Kidney (tissue), 13 donors: ENCODE measurements at regions not wholly inside any gene's neighbourhood (a gene's known extent, or its start where the extent isn't known, plus 50 kb on each side); places are given as distances from the start of the nearest gene placed in this dataset.
A peak's percentile ranks its signal among the peaks of the same experiment; 100 is the strongest.

Experiments
- DNase-seq, 5 donors: peaks; one replicate each; pipeline ENCODE4 v3.0.0-alpha.2; 2013 to 2020
- FAIRE-seq: peaks from 2 replicates; lab custom pipeline; 2012; peaks lifted over from hg19 to GRCh38; lab: Jason Lieb, UNC
- H3K27ac ChIP-seq, 2 donors: one replicate each; pipeline ENCODE4 v1.7.0; 2013; ENCODE audit warnings: low read depth in 2 of 2, low read length in 2 of 2, inconsistent platforms in 1 of 2
- H3K27me3 ChIP-seq: one replicate; pipeline ENCODE4 v1.7.1; 2013; ENCODE audit warnings: low read length, inconsistent platforms; ENCODE audit not compliant: control insufficient read depth, insufficient read depth
- H3K36me3 ChIP-seq, 3 donors: one replicate each; pipeline versions ENCODE4 v1.7.0 to v1.7.1; 2013; ENCODE audit warnings: low read length in 3 of 3, control low read depth in 1 of 3, inconsistent platforms in 1 of 3; ENCODE audit not compliant: insufficient read depth in 3 of 3, control insufficient read depth in 2 of 3
- H3K4me1 ChIP-seq, 3 donors: one replicate each; pipeline versions ENCODE4 v1.7.0 to v1.7.1; 2013; ENCODE audit warnings: low read length in 3 of 3, inconsistent platforms in 1 of 3, low read depth in 1 of 3; ENCODE audit not compliant: control insufficient read depth in 2 of 3, insufficient read depth in 2 of 3
- H3K4me3 ChIP-seq, 3 donors: one replicate each; pipeline versions ENCODE4 v1.7.0 to v1.8.1; 2013; ENCODE audit warnings: low read length in 3 of 3, control low read depth in 1 of 3, inconsistent platforms in 1 of 3
- H3K9ac ChIP-seq, 3 donors: one replicate each; pipeline versions ENCODE4 v1.7.0 to v1.7.1; 2013; ENCODE audit warnings: low read length in 3 of 3, control low read depth in 1 of 3, inconsistent platforms in 1 of 3
- H3K9me3 ChIP-seq, 3 donors: one replicate each; pipeline versions ENCODE4 v1.7.0 to v1.7.1; 2013; ENCODE audit warnings: low read length in 3 of 3, control low read depth in 1 of 3, inconsistent platforms in 1 of 3; ENCODE audit not compliant: control insufficient read depth in 2 of 3, insufficient read depth in 1 of 3
- intact Hi-C: fragments of 100-400 bp; cut with DNase I; formaldehyde crosslinking; loops from one replicate; pipeline ENCODE4 v1.11.1; 2022
- TF ChIP-seq, protein P1 (sequence below): IDR thresholded peaks from 3 replicates; pipeline ENCODE4 v1.5.1; 2012; ENCODE audit warnings: mild to moderate bottlenecking, moderate library complexity, borderline replicate concordance; ENCODE audit not compliant: insufficient read depth; ENCODE audit errors: extremely low read depth
- donor health status: control.
- donor health status: control.
- donor health status: control.
- donor health status: control.
- donor health status: control.
- donor health status: DM: yes; HTN: yes; CAD: no.
- donor health status: Normal renal cell carcinoma (clear cell type).

DNA sequence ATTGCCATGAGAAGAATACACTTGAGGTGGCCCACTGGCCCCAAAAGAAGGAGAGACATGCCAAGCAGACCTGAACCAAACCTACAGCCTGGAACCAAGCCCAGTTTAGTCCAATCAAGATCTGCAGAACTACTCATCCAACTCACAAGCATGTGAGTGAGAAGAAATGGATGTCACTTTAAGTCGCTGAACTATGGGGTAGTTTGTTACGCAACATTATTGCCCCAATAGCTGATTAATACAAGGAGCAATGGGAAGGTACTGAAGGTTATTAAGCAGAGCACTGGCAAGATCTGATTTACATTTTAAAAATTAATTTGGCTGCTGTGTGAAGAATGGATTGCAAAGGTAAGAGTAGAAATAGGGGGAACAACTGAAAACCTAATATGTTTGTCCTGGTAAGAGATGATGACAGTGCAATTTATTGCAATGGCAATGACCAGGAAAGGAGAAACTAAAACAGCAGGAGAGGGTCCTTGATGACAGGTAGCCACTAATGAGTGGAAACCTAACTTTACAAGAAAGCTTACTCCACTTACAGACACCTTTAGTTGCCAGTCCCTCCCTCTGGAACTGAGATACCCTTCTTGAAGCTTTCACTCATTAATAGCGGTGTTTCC lies 132.9 kb upstream of the GRIA1 start:
- DNase-seq, result no peak
- Histone ChIP-seq H3K27ac (no peak overlapping the region), H3K4me3 (no peak overlapping the region), H3K4me1 (no peaks in the 10 kb centered on the region), H3K9ac (no peak overlapping the region), H3K27me3 (no peaks in the 10 kb centered on the region), H3K9me3 (no peaks in the 10 kb centered on the region), H3K36me3 (no peaks in the 10 kb centered on the region)
- intact Hi-C loops, result no loop called here
- FAIRE-seq, result no peak
- TF ChIP-seq, protein P1, sequence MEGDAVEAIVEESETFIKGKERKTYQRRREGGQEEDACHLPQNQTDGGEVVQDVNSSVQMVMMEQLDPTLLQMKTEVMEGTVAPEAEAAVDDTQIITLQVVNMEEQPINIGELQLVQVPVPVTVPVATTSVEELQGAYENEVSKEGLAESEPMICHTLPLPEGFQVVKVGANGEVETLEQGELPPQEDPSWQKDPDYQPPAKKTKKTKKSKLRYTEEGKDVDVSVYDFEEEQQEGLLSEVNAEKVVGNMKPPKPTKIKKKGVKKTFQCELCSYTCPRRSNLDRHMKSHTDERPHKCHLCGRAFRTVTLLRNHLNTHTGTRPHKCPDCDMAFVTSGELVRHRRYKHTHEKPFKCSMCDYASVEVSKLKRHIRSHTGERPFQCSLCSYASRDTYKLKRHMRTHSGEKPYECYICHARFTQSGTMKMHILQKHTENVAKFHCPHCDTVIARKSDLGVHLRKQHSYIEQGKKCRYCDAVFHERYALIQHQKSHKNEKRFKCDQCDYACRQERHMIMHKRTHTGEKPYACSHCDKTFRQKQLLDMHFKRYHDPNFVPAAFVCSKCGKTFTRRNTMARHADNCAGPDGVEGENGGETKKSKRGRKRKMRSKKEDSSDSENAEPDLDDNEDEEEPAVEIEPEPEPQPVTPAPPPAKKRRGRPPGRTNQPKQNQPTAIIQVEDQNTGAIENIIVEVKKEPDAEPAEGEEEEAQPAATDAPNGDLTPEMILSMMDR, result no peak

DNA sequence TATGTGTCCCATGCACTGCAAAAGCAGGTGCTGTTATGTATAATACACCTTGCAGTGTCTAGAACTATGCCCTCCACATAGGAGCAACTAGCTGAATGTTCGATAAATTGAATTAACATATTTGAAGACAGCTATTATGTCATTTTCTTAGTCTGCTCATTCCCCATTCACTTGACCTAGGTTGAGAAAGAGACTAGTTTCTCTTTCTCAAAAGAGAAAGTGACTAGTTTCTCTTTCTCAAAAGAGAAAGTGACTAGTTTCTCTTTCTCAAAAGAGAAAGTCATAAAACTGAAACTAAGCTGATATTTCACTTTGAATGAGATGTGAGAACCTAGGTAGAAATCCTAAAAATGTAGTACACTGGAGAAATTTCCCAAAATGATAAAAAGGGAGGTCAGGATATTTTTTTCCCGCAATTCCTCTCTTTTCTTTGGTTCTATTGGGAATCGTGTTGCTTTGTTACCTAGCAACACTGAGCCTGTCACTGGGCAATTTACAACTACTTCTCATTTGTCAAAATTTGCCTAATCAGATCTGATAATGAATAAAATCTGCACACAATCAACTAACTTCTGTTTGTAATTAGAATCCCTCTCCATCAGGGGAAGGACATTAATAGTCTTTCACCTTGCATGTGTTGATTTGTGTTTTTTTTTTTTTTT lies 132.0 kb upstream of the GRIA1 start:
- FAIRE-seq, result peak; percentile 47
- TF ChIP-seq, protein P1, result no peak

GRCh38 chr5:153360860-153361259 lies 129.6 kb upstream of the GRIA1 start:
- Histone ChIP-seq H3K4me3 (no peak overlapping the region), H3K9me3 (no peaks in the 10 kb centered on the region), H3K27me3 (no peaks in the 10 kb centered on the region), H3K27ac (no peak overlapping the region), H3K36me3 (no peaks in the 10 kb centered on the region), H3K4me1 (no peaks in the 10 kb centered on the region), H3K9ac (no peak overlapping the region)
- TF ChIP-seq, protein P1, result no peak
- intact Hi-C loops, result no loop called here
- FAIRE-seq (no peak), DNase-seq (no peak)

More for the DNA sequence above, 132.0 kb upstream of the GRIA1 start:
- Histone ChIP-seq H3K4me1 (no peaks in the 10 kb centered on the region), H3K27ac (no peak overlapping the region), H3K27me3 (no peaks in the 10 kb centered on the region), H3K36me3 (no peaks in the 10 kb centered on the region), H3K9ac (no peak overlapping the region), H3K4me3 (no peak overlapping the region), H3K9me3 (no peaks in the 10 kb centered on the region)
- intact Hi-C loops, result no loop called here
- DNase-seq, result no peak
